Immature natural killer cell (primary cell): ENCODE measurements at regions not wholly inside any gene's neighbourhood (a gene's known extent, or its start where the extent isn't known, plus 50 kb on each side); places are given as distances from the start of the nearest gene placed in this dataset.
"Not testable (repeated sequence)": the region's sequence is repeated elsewhere in the genome, so short reads cannot be mapped to it uniquely, and the experiment has no call there.

Source experiments
- DNase-seq, 3 donors: peaks; one replicate each; pipeline ENCODE4 v3.0.0; 2022; ENCODE audit warnings: mixed read lengths in 1 of 3
- H3K27ac Mint-ChIP-seq, 6 donors: one replicate each; pipeline ENCODE4 v1.8.0; 2020; ENCODE audit warnings: mixed read lengths in 6 of 6, mild to moderate bottlenecking in 5 of 6, inconsistent platforms in 4 of 6, moderate library complexity in 3 of 6
- H3K27me3 Mint-ChIP-seq, 3 donors: one replicate each; pipeline ENCODE4 v1.8.0; 2020 to 2021; ENCODE audit warnings: low read depth in 3 of 3, mild to moderate bottlenecking in 3 of 3, mixed read lengths in 3 of 3, moderate library complexity in 3 of 3, inconsistent platforms in 1 of 3
- H3K36me3 Mint-ChIP-seq, 3 donors: one replicate each; pipeline ENCODE4 v1.8.0; 2020; ENCODE audit warnings: mixed read lengths in 3 of 3, inconsistent platforms in 2 of 3, mild to moderate bottlenecking in 2 of 3
- H3K4me1 Mint-ChIP-seq, 2 donors: one replicate each; pipeline ENCODE4 v1.8.0; 2020; ENCODE audit warnings: inconsistent platforms in 2 of 2, mild to moderate bottlenecking in 2 of 2, mixed read lengths in 2 of 2, moderate library complexity in 1 of 2
- H3K4me3 Mint-ChIP-seq, 5 donors: one replicate each; pipeline ENCODE4 v1.8.0; 2020; ENCODE audit warnings: mild to moderate bottlenecking in 5 of 5, mixed read lengths in 5 of 5, inconsistent platforms in 3 of 5, moderate library complexity in 3 of 5
- H3K9me3 Mint-ChIP-seq, 6 donors: one replicate each; pipeline ENCODE4 v1.8.0; 2020; ENCODE audit warnings: mild to moderate bottlenecking in 6 of 6, mixed read lengths in 6 of 6, inconsistent platforms in 4 of 6, moderate library complexity in 3 of 6

- no peak for DNase-seq
- H3K27ac Mint-ChIP-seq: no peak overlapping the region
- H3K4me1 Mint-ChIP-seq: peaks cover 15 to 26% of the 10 kb centered on the region in 2 donors
- peaks cover 0 to 5% (median 3%) of the 10 kb centered on the region in 3 donors for H3K27me3 Mint-ChIP-seq
- no peaks in the 10 kb centered on the region for H3K36me3 Mint-ChIP-seq
- H3K9me3 Mint-ChIP-seq: peaks cover 0 to under 1% (median 0%) of the 10 kb centered on the region in 6 donors
- no peak overlapping the region for H3K4me3 Mint-ChIP-seq
Measured at GRCh38 chr7:142481548-142481947, 223.7 kb upstream of the PRSS58 start.

GRCh38 chr7:142478479-142479220, 220.8 kb upstream of the PRSS58 start:
- no peaks in the 10 kb centered on the region for H3K36me3 Mint-ChIP-seq
- H3K27me3 Mint-ChIP-seq: peaks cover 2 to 3% (median 3%) of the 10 kb centered on the region in 3 donors
- H3K4me1 Mint-ChIP-seq: peaks cover 15 to 26% of the 10 kb centered on the region in 2 donors
- no peak overlapping the region for H3K27ac Mint-ChIP-seq
- peak overlapping the region in 1 of 5 donors; percentile 40 for H3K4me3 Mint-ChIP-seq
- H3K9me3 Mint-ChIP-seq: peaks cover 0 to 2% (median 0%) of the 10 kb centered on the region in 6 donors
- DNase-seq: peak in 2 of 3 donors; percentile 6 to 10

- peaks cover 14 to 21% of the 10 kb centered on the region in 2 donors for H3K4me1 Mint-ChIP-seq
- not testable (repeated sequence) for H3K9me3 Mint-ChIP-seq, H3K36me3 Mint-ChIP-seq, DNase-seq, H3K27ac Mint-ChIP-seq, H3K27me3 Mint-ChIP-seq, H3K4me3 Mint-ChIP-seq
Measured at GRCh38 chr7:142477801-142478200, 219.9 kb upstream of the PRSS58 start.

- Mint-ChIP-seq H3K27ac (no peak overlapping the region), H3K4me3 (no peak overlapping the region), H3K9me3 (peaks cover 0 to 2% (median 0%) of the 10 kb centered on the region in 6 donors), H3K36me3 (no peaks in the 10 kb centered on the region), H3K27me3 (peaks cover 2 to 3% (median 3%) of the 10 kb centered on the region in 3 donors), H3K4me1 (peaks cover 14 to 21% of the 10 kb centered on the region in 2 donors)
- DNase-seq: no peak
Measured at GRCh38 chr7:142477079-142477651, 219.3 kb upstream of the PRSS58 start.

GRCh38 chr7:142476077-142476476, 218.2 kb upstream of the PRSS58 start:
- no peaks in the 10 kb centered on the region for H3K36me3 Mint-ChIP-seq
- DNase-seq: no peak
- H3K27me3 Mint-ChIP-seq: peaks cover 2 to 3% (median 3%) of the 10 kb centered on the region in 3 donors
- H3K4me3 Mint-ChIP-seq: no peak overlapping the region
- peaks cover 14 to 21% of the 10 kb centered on the region in 2 donors for H3K4me1 Mint-ChIP-seq
- peaks cover 0 to 2% (median 0%) of the 10 kb centered on the region in 6 donors for H3K9me3 Mint-ChIP-seq
- H3K27ac Mint-ChIP-seq: no peak overlapping the region

- Mint-ChIP-seq H3K4me1 (peaks cover 0 to under 1% of the 10 kb centered on the region in 2 donors), H3K27ac (no peak overlapping the region), H3K36me3 (no peaks in the 10 kb centered on the region), H3K4me3 (no peak overlapping the region), H3K9me3 (peaks cover 0 to 2% (median 0%) of the 10 kb centered on the region in 6 donors), H3K27me3 (peaks cover 0 to 3% (median 0%) of the 10 kb centered on the region in 3 donors)
- no peak for DNase-seq
Measured at GRCh38 chr7:142471820-142472219, 214.0 kb upstream of the PRSS58 start.

- Mint-ChIP-seq H3K4me3 (no peak overlapping the region), H3K4me1 (no peaks in the 10 kb centered on the region), H3K27me3 (peaks cover 0 to 5% (median 3%) of the 10 kb centered on the region in 3 donors), H3K36me3 (peaks cover 0 to 4% (median 3%) of the 10 kb centered on the region in 3 donors), H3K9me3 (no peaks in the 10 kb centered on the region), H3K27ac (no peak overlapping the region)
- DNase-seq: no peak
Measured at GRCh38 chr7:142470544-142470830, 212.6 kb upstream of the PRSS58 start.

GRCh38 chr7:142469696-142470543, 212.1 kb upstream of the PRSS58 start:
- Mint-ChIP-seq H3K9me3 (no peaks in the 10 kb centered on the region), H3K36me3 (peaks cover 0 to 5% (median 5%) of the 10 kb centered on the region in 3 donors), H3K27me3 (peaks cover 0 to 6% (median 1%) of the 10 kb centered on the region in 3 donors), H3K27ac (no peak overlapping the region), H3K4me3 (no peak overlapping the region), H3K4me1 (no peaks in the 10 kb centered on the region)
- DNase-seq: no peak

GRCh38 chr7:142468871-142469665, 211.2 kb upstream of the PRSS58 start:
- Mint-ChIP-seq H3K36me3 (peaks cover 0 to 5% (median 5%) of the 10 kb centered on the region in 3 donors), H3K4me1 (no peaks in the 10 kb centered on the region), H3K9me3 (no peaks in the 10 kb centered on the region), H3K27ac (no peak overlapping the region), H3K27me3 (peaks cover 0 to 6% (median 1%) of the 10 kb centered on the region in 3 donors), H3K4me3 (no peak overlapping the region)
- DNase-seq: no peak

- not testable (repeated sequence) for H3K4me3 Mint-ChIP-seq, H3K36me3 Mint-ChIP-seq, H3K27ac Mint-ChIP-seq, H3K27me3 Mint-ChIP-seq, H3K4me1 Mint-ChIP-seq, H3K9me3 Mint-ChIP-seq, DNase-seq
Measured at GRCh38 chr7:142467056-142467655, 209.3 kb upstream of the PRSS58 start.

- Mint-ChIP-seq H3K4me1 (peaks cover 0 to 1% of the 10 kb centered on the region in 2 donors), H3K4me3 (no peak overlapping the region), H3K27ac (no peak overlapping the region), H3K36me3 (peaks cover 0 to 5% (median 5%) of the 10 kb centered on the region in 3 donors), H3K27me3 (peaks cover 1 to 6% (median 2%) of the 10 kb centered on the region in 3 donors), H3K9me3 (no peaks in the 10 kb centered on the region)
- no peak for DNase-seq
Measured at GRCh38 chr7:142463401-142463850, 205.6 kb upstream of the PRSS58 start.

- Mint-ChIP-seq H3K9me3 (no peaks in the 10 kb centered on the region), H3K27ac (no peak overlapping the region), H3K4me3 (no peak overlapping the region), H3K27me3 (peaks cover 0 to 7% (median 2%) of the 10 kb centered on the region in 3 donors), H3K4me1 (peaks cover 0 to 1% of the 10 kb centered on the region in 2 donors), H3K36me3 (peaks cover 0 to 5% (median 5%) of the 10 kb centered on the region in 3 donors)
- DNase-seq: no peak
Measured at GRCh38 chr7:142461437-142461836, 203.6 kb upstream of the PRSS58 start.
